HG03521 (cell line): ENCODE measurements at regions not wholly inside any gene's neighbourhood (a gene's known extent, or its start where the extent isn't known, plus 50 kb on each side); places are given as distances from the start of the nearest gene placed in this dataset.
"Not testable (repeated sequence)": the region's sequence is repeated elsewhere in the genome, so short reads cannot be mapped to it uniquely, and the experiment has no call there.

Experiments used
- ATAC-seq: cut with Tn5 transposase; IDR thresholded peaks from one replicate; pipeline ENCODE4 v1.9.1; 2021; ENCODE audit warnings: mild to moderate bottlenecking, moderate library complexity; ENCODE audit not compliant: unreplicated experiment

DNA sequence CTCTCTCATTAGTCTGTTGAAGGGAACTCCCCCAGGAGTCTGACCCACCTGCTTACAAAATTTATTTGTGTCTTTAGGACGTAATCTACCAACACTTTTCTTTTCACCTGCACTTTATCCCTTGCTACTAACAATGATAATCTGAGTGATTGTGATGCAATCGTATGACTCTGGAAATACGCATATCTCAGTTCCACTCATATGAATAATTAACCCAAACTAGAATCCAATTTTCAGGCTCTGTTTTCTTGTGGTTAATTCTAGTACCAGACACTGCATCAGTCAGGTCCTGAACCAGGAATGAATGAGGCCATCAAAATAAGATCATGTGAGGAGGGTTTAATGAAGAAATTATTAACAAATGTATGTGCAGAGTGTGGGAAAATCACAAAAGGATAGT, 158.4 kb upstream of the SRD5A2 start:
- ATAC-seq = no peak

DNA sequence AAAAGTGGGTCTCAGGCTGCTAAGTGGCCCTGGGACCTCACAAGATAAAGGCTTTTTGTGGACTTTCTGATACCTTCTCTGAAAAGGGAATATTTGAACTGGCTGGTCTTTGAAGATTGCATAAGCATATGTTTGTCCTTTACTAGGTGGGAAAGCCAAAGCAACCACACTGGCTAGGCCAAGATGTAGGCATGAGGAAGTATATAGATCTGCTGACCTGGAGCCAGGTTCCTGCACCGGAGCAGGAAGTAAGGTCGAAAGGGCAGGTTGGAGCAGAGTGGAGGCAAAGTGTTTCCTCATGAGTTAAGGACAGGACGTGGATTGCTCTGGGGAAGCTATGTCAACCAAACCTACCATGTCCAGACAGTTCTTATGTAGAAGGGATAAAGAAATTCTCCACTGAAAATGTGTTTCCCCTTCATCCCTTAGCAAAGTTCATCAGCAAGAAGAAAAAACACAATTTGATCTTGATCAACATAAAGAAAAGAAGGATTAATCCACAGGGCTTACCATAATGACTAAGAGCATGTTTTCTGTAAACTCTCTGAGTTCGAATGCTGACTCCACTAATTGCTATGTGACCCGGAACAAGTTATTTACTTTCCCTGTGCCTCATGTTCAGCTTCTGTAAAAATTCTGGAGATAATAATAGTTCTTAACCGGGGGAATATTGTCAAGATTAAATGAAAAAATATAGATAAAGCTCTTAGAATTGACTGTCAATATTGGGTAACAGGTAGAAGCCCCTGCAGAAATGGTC, 156.1 kb upstream of the SRD5A2 start:
- no peak for ATAC-seq

DNA sequence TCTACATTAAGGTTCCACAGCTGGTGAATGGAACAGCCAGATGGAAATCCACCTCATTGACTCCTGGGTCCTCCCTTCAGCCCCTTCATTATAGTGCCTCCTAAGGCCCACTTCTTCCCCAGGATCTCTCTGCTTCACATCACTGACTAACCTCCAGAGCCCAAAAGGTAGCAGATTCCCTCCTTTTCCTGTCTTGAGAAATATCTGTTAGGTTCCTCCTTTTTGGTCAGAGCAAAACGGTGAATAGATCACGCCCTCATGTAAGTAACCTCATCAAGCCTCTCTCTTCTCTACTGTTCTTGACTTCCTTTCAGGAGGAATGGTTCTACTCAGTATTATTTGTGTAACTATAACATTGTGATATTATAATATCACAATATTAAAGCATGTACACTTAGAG, 155.0 kb upstream of the SRD5A2 start:
- ATAC-seq = no peak

DNA sequence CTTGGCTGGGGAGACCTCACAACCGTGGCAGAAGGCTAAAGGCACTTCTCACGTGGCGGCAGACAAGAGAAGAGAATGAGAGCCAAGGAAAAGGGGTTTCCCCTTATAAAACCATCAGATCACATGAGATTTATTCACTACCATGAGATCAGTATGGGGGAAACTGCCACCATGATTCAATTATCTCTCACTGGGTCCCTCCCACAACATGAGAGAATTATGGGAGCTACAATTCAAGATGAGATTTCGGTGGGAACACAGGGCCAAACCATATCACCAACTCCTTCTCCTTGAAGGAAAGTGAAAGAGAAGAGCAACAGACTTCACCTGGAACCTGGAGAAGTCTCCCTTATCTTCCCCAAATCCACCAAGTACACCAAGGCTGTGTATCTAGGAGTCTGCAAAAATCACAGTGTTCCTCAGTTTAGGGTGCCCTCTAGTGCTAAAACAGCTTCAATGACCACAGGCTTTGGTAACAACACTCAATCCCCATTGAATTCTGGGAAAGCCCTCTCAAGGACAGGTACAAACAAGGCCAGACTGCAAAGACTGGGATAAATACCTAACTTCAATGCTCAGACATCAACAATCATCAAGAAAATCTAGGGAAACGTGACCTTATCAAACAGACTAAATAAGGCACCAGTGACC, 148.8 kb upstream of the SRD5A2 start:
- ATAC-seq = no peak

DNA sequence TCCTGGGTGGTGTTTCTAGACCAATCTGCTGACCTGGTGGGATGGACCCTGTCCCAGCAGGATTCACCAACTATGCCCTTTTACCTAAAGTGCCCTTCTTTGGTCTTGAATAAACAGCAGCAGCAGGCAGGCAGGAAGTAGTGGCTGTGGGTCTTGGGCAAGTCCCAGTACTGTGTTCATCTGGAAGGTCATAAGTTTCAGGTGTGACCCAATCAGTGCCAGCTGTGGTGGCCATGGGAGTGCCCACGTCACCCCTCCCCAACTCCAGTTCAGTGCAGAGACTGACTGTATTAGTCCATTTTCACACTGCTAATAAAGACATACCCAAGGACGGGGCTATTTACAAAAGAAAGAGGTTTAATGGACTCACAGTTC, 148.3 kb upstream of the SRD5A2 start:
- no peak for ATAC-seq

DNA sequence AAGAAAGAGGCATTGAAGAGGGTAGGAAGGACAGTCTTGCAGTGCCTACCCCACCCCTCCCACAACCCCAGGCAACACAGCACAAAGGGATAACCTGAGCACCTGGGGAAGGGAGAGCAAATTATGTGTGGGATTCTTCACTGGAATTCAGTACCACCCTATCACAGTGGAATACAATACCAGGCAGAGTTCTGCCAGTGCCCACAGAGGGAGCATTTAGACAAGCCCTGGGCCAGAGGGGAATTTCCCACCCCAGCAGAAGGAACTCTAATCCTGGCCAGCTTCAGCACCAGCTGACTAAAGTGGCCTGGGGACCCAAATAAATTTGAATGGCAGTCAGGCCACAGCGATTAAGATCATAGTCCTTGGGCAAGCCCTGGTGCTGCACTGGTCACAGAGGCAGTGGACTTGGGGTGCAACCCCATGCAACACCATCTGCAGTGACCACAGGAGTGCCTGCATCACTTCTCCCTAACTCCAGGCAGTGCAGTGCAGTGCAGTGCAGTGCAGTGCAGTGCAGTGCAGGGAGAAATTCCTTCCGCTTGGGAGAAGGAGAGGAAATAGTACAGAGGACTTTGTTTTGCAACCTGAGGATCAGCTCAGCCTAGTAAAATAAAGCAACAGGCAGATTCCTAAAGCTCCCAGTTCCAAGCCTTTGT, 147.8 kb upstream of the SRD5A2 start:
- ATAC-seq = no peak

DNA sequence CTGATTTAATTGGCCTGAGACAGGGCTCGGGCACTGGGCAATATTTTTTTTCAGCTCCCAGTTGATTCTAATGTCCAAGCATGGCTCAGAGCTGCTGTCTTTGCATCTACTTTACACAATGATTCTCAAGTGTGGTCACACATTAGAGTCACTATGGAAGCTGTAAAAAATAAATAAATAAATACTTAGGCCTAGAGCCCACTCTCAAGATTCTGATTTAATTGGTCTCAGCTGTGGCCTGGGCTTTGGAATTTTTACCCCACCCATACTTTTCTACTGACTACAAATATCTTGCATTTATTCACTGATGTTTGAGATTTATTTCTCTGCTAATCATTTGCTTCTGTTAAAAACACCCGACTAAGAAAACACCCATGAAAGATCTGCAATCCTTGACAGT, 145.7 kb upstream of the SRD5A2 start:
- ATAC-seq = no peak

DNA sequence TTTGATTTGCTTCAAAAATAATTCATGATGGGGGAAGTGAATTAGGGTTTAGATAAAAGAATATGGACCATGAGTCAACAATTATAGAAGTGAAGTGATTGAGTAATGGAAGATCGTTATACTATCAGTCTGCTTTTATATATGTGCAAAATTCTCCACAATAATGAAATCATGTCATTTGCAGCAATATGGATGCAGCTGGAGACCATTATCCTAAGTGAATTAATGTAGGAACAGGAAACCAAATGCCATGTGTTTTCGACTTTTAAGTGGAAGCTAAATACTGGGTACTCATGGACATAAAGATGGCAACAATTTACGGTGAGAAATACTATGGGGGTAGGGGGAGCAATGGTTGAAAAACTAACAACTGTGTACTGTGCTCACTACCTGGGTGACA, 144.7 kb upstream of the SRD5A2 start:
- ATAC-seq = no peak

DNA sequence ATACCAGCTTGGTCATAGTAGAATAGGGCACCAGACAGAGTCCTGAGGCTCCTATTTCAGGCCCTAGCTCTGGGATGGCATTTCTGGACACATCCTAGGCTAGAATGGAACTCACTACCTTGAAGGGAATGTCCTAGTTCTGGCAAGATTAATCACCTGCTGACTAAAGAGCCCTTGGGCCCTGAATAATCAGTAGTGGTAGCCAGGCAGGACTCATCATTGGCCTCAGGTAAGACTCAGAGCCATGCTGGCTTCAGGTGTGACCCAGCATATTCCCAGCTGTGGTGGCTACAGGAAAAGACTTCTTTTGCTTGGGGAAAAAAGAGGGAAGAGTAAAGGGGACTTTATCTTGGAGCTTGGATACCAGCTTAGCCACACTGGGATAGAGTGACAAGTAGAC, 131.0 kb upstream of the SRD5A2 start:
- ATAC-seq = no peak

DNA sequence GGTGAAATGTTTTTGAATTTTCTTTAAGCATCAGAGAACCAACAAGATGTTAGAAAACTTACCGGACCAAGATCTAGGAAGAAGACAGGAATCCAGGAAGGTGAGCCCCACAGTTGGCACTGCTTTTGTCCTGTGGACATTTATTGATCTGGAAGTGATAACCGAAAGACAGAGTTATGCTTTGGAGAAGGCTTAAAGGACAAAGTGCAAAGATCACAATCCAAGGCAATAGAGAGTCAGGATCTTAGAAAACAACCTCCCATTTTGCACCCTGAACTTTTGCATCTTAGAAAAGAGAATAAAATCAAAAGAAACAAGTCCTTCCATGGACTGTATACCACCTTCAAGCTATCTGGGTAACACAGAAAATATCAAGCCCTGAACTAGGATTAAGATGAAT, 129.4 kb upstream of the SRD5A2 start:
- ATAC-seq = no peak

DNA sequence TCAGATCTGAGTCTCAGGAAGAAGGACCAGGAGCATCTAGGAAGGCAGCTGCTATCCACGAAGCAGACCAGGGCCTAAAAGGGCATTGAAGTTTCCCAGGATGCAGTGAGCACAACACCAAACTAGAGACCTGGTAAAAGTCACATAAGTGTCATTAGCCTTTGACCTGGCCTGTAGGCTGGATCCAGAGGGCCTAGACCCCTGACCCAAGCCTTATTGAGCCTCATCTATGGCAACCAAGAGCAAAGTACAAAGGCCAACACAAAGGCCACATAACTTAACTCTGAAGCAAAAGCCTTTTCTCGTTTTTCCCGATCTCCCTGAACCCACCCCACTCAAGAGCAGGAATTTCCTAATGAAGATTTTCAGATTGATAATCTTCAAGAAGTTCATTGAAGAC, 127.3 kb upstream of the SRD5A2 start:
- no peak for ATAC-seq

DNA sequence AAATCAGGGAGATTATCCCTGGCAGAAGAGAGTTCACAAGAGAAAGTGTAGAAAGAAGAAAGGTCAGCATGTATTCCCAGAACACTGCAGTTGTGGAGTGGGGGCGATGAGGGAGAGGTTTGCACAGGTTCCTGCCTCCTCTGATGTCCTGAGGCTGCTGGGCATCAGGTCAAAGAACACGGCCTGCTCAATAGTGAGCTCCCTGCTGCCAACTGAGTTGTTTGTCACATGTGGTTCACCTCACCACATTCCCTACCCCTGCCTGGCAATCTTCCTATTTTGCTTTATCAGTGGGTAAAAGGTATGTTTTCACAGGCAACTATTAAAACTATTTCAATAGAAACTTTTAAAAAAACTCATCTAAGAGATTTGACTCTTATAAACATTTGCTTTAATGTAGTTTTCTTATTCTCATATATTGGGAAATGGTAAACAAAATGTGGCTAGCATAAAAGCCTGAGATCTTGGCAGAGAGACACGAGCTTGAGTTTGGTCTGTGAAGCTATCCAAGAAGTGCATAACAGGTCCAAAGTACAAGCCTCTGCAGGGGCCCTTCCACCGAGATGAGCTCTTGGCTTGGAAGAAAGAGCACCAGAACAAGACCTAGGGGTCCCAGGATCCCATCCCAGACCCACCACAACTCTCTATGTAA, 123.9 kb upstream of the SRD5A2 start:
- no peak for ATAC-seq

DNA sequence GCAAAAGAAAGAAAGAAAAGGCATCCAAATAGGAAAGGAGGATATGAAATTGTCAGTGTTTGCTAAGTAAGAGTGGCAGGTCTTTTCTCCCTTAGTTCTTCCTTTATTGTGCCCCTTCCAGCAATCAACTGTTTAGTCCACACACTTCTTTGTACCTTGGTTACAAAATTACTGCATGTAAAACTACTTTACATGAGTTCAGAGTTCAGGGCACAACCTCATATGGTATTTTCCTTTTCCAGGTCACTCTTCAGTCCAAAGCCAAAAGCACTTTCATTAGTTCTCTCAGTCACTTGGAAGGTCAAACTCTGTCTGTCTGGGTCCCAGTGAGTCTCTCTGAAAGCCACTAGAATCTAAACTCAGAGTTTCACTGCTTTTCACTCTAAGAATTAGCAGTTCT, 122.5 kb upstream of the SRD5A2 start:
- ATAC-seq = no peak

DNA sequence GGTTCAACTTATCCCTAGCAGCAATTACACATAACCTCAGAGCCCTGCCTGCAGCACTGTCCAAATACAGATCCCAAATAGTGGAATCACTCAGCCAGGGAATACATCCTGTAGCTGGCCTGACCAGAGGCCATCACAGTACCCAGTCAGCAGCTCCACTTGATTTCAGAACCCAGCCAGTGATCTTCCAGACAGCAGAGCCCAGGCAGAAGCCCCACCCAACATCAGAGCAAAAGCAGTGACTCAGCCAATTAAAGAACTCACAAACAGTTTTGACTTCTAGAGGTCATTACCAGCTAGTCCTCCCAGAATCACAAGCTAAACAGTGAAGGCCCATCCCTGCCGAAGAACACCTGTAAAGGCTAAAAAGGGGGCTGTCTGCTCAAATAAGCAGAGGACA, 118.0 kb upstream of the SRD5A2 start:
- no peak for ATAC-seq

DNA sequence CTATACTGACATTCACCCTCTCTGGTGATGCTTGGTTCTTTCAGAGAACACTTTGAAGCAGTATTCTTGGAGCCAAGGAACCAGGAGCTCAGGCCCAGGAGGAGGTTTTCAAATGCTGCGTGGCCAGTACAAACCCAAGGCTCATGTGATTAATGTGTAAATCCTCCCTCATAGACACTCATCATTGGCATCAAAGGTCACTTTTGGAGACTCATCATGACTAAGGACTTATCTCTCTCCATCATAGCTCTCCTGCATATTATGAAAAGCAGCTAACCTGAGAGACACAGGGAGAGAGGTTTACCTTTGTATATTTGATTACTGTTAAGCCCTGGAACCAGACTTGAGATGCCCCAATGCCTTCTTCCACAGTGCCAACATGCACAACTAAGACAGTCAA, 115.3 kb upstream of the SRD5A2 start:
- ATAC-seq = no peak

DNA sequence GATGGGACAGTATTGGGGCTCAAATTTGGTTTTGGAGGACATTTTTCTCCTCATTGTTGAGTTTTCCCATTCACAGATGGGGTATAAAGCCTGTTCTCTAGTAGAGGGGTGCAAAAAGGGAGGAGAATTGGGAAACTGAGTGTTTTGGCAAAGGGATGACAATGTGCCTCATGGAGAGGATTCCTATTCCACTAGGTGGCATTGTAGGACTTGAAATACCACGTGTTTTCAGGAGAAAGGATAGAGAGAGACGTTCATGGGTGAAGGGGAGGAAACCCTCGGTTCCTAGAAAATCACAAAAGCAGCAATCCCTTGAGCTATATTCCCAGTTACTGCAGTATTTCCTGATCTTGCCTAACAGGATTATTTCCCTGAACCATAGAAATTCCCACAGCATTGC, 113.7 kb upstream of the SRD5A2 start:
- no peak for ATAC-seq

DNA sequence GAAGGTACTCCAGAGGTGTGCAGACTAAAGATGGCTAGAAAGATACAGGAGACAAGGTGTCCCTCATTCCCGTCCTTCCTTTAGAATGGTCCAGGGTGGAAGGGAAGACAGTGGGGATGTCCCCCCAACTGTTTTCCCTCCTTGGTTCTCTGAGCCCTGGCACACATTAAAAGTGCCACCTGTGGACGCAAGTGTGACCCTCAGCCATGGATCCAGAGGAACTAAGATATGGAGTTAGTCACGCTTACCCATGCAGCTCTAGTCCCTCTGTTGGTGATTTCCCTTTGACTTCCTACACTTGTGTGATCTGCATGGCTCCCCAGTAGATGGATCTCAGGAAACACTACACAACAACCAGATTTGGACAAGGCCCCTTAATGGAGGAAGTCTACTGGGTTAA, 113.1 kb upstream of the SRD5A2 start:
- no peak for ATAC-seq

DNA sequence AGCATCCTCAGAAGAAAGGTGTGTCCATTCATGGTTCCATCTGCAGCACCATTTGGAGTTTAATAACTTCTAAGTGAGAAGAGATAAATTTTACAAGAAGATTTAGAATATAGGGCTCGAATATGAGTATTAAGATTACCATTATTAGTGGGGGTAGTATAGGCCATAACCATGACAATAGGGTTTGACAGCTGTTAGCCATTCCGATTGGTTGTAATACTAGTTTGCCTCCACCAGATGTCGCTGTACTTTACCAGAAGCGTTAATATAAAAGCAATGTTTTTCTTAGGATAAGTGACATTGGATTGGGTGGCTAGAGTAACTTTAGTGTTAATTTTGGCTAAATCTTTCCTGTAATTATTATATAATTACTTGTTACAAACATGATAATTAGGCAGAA, 107.5 kb upstream of the SRD5A2 start:
- ATAC-seq = no peak

DNA sequence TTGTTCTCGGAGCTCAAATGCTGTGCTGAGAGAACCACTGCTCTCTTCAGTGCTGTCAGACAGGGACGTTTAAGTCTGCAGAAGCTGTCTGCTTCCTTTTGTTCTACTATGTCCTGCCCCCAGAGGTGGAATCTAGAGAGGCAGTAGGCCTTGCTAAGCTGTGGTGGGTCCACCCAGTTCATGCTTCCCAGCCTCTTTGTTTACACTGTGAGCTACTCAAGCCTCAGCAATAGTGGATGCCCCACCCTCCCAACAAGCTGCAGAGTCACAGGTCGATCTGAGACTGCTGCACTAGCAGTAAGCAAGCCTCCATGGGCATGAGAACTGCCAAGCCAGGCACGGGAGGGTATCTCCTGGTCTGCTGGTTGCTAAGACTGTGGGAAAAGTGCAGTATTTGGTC, 102.8 kb upstream of the SRD5A2 start:
- ATAC-seq = not testable (repeated sequence)

DNA sequence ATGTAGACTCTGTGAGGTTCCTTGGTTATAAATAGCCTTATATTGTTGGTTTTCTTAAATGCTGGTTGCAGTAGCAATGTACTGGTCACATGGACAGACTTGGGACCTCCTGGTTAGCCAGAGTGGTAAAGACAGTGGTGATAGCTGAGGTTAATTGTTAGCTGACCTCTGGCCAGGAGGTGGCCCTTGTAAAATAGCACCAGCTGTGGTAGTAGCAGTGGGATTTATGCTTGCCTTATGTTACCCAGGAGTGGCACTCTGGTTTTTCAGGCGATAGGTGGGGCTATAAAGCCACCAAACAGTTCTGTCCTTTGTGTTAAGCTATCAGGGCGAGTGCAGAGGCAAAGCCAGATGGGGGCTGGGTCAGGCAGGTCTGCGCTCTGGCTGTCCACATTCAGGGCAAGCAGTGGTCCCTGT, 94.8 kb upstream of the SRD5A2 start:
- no peak for ATAC-seq

DNA sequence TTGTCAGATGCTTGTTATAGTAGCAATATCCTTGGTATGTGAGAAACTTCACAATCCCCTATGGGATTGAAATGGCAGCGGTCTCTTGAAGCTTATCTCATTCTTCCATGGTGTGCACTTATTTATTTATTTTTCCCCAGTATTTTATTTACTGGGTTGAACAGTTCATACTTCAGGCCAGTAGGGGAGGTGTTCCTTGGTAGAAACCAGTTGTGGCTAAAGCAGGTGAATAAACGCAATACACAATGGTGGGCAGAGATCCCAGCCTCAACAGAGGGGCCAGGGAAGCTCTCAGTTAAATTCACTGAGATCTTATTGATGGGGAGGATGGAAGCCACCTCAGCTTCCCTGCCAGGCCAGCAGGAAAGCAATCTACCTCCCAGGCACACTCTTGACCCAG, 93.7 kb upstream of the SRD5A2 start:
- ATAC-seq = no peak

DNA sequence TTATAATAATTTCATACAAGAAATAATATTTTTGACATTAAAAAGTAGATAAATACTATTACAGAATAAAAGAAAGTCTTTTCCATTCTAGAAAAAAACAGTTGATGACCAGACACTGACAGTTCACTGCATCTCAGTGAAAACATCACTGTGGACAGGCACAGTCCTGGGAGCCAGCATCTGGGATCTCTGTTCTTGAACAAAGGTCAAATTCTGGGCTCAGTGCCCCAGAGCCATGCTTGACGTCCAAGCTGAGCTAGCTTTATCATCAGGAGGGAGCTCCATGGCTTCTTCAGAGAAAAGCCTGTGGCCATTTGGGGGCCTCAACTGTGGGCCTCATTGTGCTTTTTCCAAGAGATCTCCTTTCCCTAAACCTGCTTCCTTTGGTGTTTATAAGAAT, 86.1 kb upstream of the SRD5A2 start:
- ATAC-seq = no peak
